H1 (cell line): ENCODE measurements at regions not wholly inside any gene's neighbourhood (a gene's known extent, or its start where the extent isn't known, plus 50 kb on each side); places are given as distances from the start of the nearest gene placed in this dataset.

Experiments
- CTCF ChIA-PET: fragments of 300-600 bp; sonication (Branson Sonifier 250); formaldehyde crosslinking; loops from one replicate; lab custom pipeline; 2021; ENCODE audit not compliant: partially characterized antibody; lab: Charles Lee
- POLR2A ChIA-PET: fragments of 300-600 bp; sonication (Branson Sonifier 250); formaldehyde crosslinking; loops from one replicate; lab custom pipeline; 2021; ENCODE audit warnings: inconsistent platforms; ENCODE audit not compliant: partially characterized antibody; lab: Charles Lee
- DNase-seq, 2 experiments: peaks; one replicate each; pipeline versions ENCODE4 v3.0.0 to v3.0.0-alpha.2; 2010 to 2022; ENCODE audit warnings: low spot score in 2 of 2, low read depth in 1 of 2, mixed read lengths in 1 of 2
- FAIRE-seq: peaks from 2 replicates; lab custom pipeline; 2011; peaks lifted over from hg19 to GRCh38; lab: Jason Lieb, UNC
- H2AFZ ChIP-seq: 2 replicates; pipeline ENCODE4 v1.8.1; 2012; ENCODE audit warnings: low read length, inconsistent platforms
- H2AK5ac ChIP-seq: 2 replicates; pipeline ENCODE4 v1.6.1; 2013; ENCODE audit warnings: low read depth, low read length
- H2BK120ac ChIP-seq: replicated peaks from 2 replicates; pipeline ENCODE3; 2013; ENCODE audit warnings: low read depth, low read length, inconsistent platforms
- H2BK12ac ChIP-seq: 2 replicates; pipeline ENCODE4 v1.6.1; 2013; ENCODE audit warnings: low read depth, low read length
- H2BK15ac ChIP-seq: 2 replicates; pipeline ENCODE4 v1.6.1; 2013; ENCODE audit warnings: low read length
- H2BK20ac ChIP-seq: 2 replicates; pipeline ENCODE4 v1.6.1; 2013; ENCODE audit warnings: low read length
- H2BK5ac ChIP-seq: 2 replicates; pipeline ENCODE4 v1.6.1; 2013; ENCODE audit warnings: low read depth, low read length
- H3K14ac ChIP-seq: 2 replicates; pipeline ENCODE4 v1.6.1; 2013; ENCODE audit warnings: inconsistent platforms; ENCODE audit not compliant: insufficient read length
- H3K18ac ChIP-seq: 2 replicates; pipeline ENCODE4 v1.6.1; 2013; ENCODE audit warnings: low read length; ENCODE audit errors: extremely low read depth
- H3K23ac ChIP-seq: 2 replicates; pipeline ENCODE4 v1.6.1; 2013; ENCODE audit warnings: inconsistent platforms; ENCODE audit not compliant: insufficient read length
- H3K23me2 ChIP-seq: 2 replicates; pipeline ENCODE4 v1.6.1; 2013; ENCODE audit warnings: low read depth, low read length
- H3K27ac ChIP-seq: 2 replicates; pipeline ENCODE4 v1.6.1; 2011; ENCODE audit warnings: low read depth, low read length, inconsistent platforms
- H3K27me3 ChIP-seq, 4 experiments: replicated peaks in 1 of 4; 1 replicate in 1 of 4; 2 replicates in 3 of 4; pipeline versions ENCODE4 v1.6.1 to v1.8.1; 2011 to 2013; ENCODE audit warnings: low read length in 3 of 4, mild to moderate bottlenecking in 3 of 4, inconsistent platforms in 2 of 4, mixed read lengths in 2 of 4, moderate library complexity in 1 of 4; ENCODE audit not compliant: control insufficient read depth in 3 of 4, insufficient read depth in 3 of 4; ENCODE audit errors: extremely low read depth in 1 of 4
- H3K36me3 ChIP-seq, 4 experiments: 2 replicates each; pipeline versions ENCODE4 v1.6.1 to v1.8.1; 2011 to 2013; ENCODE audit warnings: mild to moderate bottlenecking in 4 of 4, low read length in 3 of 4, moderate library complexity in 2 of 4, control low read depth in 1 of 4, inconsistent platforms in 1 of 4; ENCODE audit not compliant: insufficient read depth in 4 of 4, control insufficient read depth in 2 of 4
- H3K4ac ChIP-seq: replicated peaks from 2 replicates; pipeline ENCODE3; 2013; ENCODE audit warnings: low read length, low read depth, mixed read lengths, inconsistent platforms; ENCODE audit not compliant: insufficient read length
- H3K4me1 ChIP-seq, 4 experiments: replicated peaks in 1 of 4; 1 replicate in 1 of 4; 2 replicates in 3 of 4; pipeline versions ENCODE4 v1.6.1 to v1.8.1; 2011 to 2013; ENCODE audit warnings: low read length in 3 of 4, inconsistent platforms in 2 of 4, mixed read lengths in 1 of 4; ENCODE audit not compliant: insufficient read depth in 4 of 4, control insufficient read depth in 3 of 4
- H3K4me2 ChIP-seq, 2 experiments: 2 replicates each; pipeline versions ENCODE4 v1.6.1 to v1.8.1; 2011 to 2013; ENCODE audit warnings: low read depth in 2 of 2, low read length in 2 of 2, control low read depth in 1 of 2, inconsistent platforms in 1 of 2, mild to moderate bottlenecking in 1 of 2; ENCODE audit not compliant: insufficient read depth in 1 of 2
- H3K4me3 ChIP-seq, 4 experiments: fragments of 200-600, 300-600 bp in 1 of 4; sonication (generic), shearing (Covaris generic), sonication (Bioruptor Twin) in 1 of 4; 2 replicates each; pipeline versions ENCODE4 v1.5.1 to v1.8.1; 2011 to 2016; ENCODE audit warnings: low read length in 4 of 4, low read depth in 3 of 4, control low read depth in 2 of 4, inconsistent platforms in 2 of 4, mild to moderate bottlenecking in 2 of 4, mixed read lengths in 1 of 4, moderate library complexity in 1 of 4; ENCODE audit not compliant: insufficient read depth in 2 of 4; ENCODE audit errors: extremely low read depth in 1 of 4
- H3K56ac ChIP-seq: replicated peaks from 2 replicates; pipeline ENCODE3; 2013; ENCODE audit warnings: low read depth, mild to moderate bottlenecking, mixed read lengths, low read length, inconsistent platforms; ENCODE audit not compliant: insufficient read length
- H3K79me1 ChIP-seq: 2 replicates; pipeline ENCODE4 v1.6.1; 2013; ENCODE audit warnings: low read depth, low read length, control low read depth
- H3K79me2 ChIP-seq, 2 experiments: 2 replicates each; pipeline versions ENCODE4 v1.6.1 to v1.8.1; 2012 to 2013; ENCODE audit warnings: low read length in 2 of 2, mild to moderate bottlenecking in 2 of 2, inconsistent platforms in 1 of 2; ENCODE audit not compliant: insufficient read depth in 2 of 2, control insufficient read depth in 1 of 2
- H3K9ac ChIP-seq, 4 experiments: replicated peaks in 1 of 4; 1 replicate in 1 of 4; 2 replicates in 3 of 4; pipeline versions ENCODE4 v1.6.1 to v1.8.1; 2011 to 2013; ENCODE audit warnings: low read depth in 3 of 4, low read length in 3 of 4, control low read depth in 2 of 4, mild to moderate bottlenecking in 2 of 4, moderate library complexity in 2 of 4, inconsistent platforms in 1 of 4; ENCODE audit errors: extremely low read depth in 1 of 4
- H3K9me3 ChIP-seq, 2 experiments: 2 replicates each; pipeline versions ENCODE4 v1.6.1 to v1.8.1; 2012 to 2013; ENCODE audit warnings: mild to moderate bottlenecking in 2 of 2, moderate library complexity in 2 of 2, control low read depth in 1 of 2, inconsistent platforms in 1 of 2, low read depth in 1 of 2, low read length in 1 of 2, mixed read lengths in 1 of 2; ENCODE audit not compliant: insufficient read depth in 2 of 2
- H4K20me1 ChIP-seq, 2 experiments: replicated peaks in 1 of 2; 2 replicates each; pipeline versions ENCODE3 to v1.8.1; 2011 to 2013; ENCODE audit warnings: inconsistent platforms in 2 of 2, low read length in 2 of 2, mild to moderate bottlenecking in 1 of 2; ENCODE audit not compliant: insufficient read depth in 2 of 2, control insufficient read depth in 1 of 2
- H4K5ac ChIP-seq: 2 replicates; pipeline ENCODE4 v1.6.1; 2013; ENCODE audit warnings: low read length, low read depth, mixed read lengths, inconsistent platforms; ENCODE audit not compliant: insufficient read length
- H4K8ac ChIP-seq: 2 replicates; pipeline ENCODE4 v1.8.0; 2013; ENCODE audit warnings: mild to moderate bottlenecking, moderate library complexity, low read length, inconsistent platforms; ENCODE audit not compliant: insufficient read depth; ENCODE audit errors: extremely low read depth
- H4K91ac ChIP-seq: replicated peaks from 2 replicates; pipeline ENCODE3; 2013; ENCODE audit warnings: low read length, mixed read lengths, inconsistent platforms; ENCODE audit not compliant: insufficient read length
- EZH2 ChIP-seq: fragments of 200-600 bp; sonication (generic); IDR thresholded peaks from 2 replicates; pipeline ENCODE4 v1.7.1; 2012; ENCODE audit warnings: low read depth, mild to moderate bottlenecking, moderate library complexity, low read length, inconsistent platforms; ENCODE audit not compliant: severe bottlenecking
- KDM1A ChIP-seq: fragments of 200-600, 300-600 bp; sonication (generic); IDR thresholded peaks from 2 replicates; pipeline ENCODE4 v1.7.1; 2016; ENCODE audit warnings: mild to moderate bottlenecking, low read length, borderline replicate concordance
- WGBS, 2 experiments: shearing (Covaris generic) in 1 of 2; methylation state at CpG; one replicate each; pipeline versions ENCODE4 v1.1.6 to v1.1.7; 2013 to 2015; ENCODE audit warnings: low lambda C conversion rate in 2 of 2, mixed read lengths in 2 of 2, inconsistent platforms in 1 of 2, low coverage in 1 of 2, missing lambda C conversion rate in 1 of 2; ENCODE audit not compliant: insufficient replicate concordance in 2 of 2, insufficient coverage in 1 of 2, insufficient read length in 1 of 2; ENCODE audit errors: extremely low coverage in 1 of 2, missing lambda C conversion rate in 1 of 2; 5-methylcytosine and 5-hydroxymethylcytosine counted together

DNA sequence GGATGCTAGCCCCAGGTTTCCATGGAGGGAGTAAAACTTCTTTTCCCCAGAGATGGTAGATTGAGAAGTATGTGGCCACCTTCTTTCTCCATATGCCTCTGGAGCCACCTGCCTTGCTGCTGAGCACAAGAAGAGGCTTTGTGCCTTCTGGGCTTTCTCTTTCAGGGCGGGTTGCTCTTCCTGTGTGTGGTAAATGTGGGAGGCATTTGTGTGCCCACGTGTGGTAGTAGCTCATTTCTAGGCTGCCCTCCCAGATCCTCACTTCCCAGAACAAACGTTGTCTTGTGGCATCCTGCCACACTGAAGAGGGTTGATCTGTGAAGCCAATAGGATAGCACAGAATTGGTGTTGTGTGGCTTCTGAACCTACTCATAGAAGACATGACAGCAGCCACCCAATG, 342.0 kb upstream of the PODXL start:
- no peak overlapping the region for H3K14ac ChIP-seq
- no peak for TF ChIP-seq EZH2
- no peak for TF ChIP-seq KDM1A
- H3K18ac ChIP-seq = no peak overlapping the region
- peaks cover 5 to 16% (median 11%) of the 10 kb centered on the region in 4 experiments for H3K4me1 ChIP-seq
- H2BK120ac ChIP-seq = no peak overlapping the region
- H3K56ac ChIP-seq = no peak overlapping the region
- no peak overlapping the region for H2BK12ac ChIP-seq
- POLR2A ChIA-PET = no interaction called here
- H3K23me2 ChIP-seq = no peaks in the 10 kb centered on the region
- no peak overlapping the region for H3K4me3 ChIP-seq
- H3K4me2 ChIP-seq = no peak overlapping the region
- H3K36me3 ChIP-seq = no peaks in the 10 kb centered on the region
- H3K23ac ChIP-seq = no peak overlapping the region
- CTCF ChIA-PET = interaction anchor here (1.4 to 2.4 kb wide), 4 partner anchors 9 to 207 kb away, joined by 4 to 20 read pairs (median 6); no protein-coding TSS in a partner anchor
- no peaks in the 10 kb centered on the region for H3K9me3 ChIP-seq
- 90% methylated on average over 3 of the region's 3 CpGs; no CpG with 5 or more reads in 1 of the 2 experiments for WGBS, 2 experiments
- no peaks in the 10 kb centered on the region for H3K79me1 ChIP-seq
- H2AFZ ChIP-seq = no peak overlapping the region
- FAIRE-seq (no peak), DNase-seq (no peak)
- H4K5ac ChIP-seq = no peak overlapping the region
- H4K8ac ChIP-seq = no peak overlapping the region
- no peak overlapping the region for H3K9ac ChIP-seq
- H2BK20ac ChIP-seq = peak overlapping the region; percentile 26; the same call in 1 of the 2 replicates
- H2AK5ac ChIP-seq = no peak overlapping the region
- no peaks in the 10 kb centered on the region for H4K20me1 ChIP-seq
- H3K4ac ChIP-seq = no peak overlapping the region
- H3K27me3 ChIP-seq = peaks cover 0 to 7% (median 4%) of the 10 kb centered on the region in 4 experiments; a peak in 3 of 7 replicates
- H4K91ac ChIP-seq = no peak overlapping the region
- H2BK15ac ChIP-seq = no peak overlapping the region
- no peak overlapping the region for H2BK5ac ChIP-seq
- H3K79me2 ChIP-seq = 0 out of 4 replicates have a peak, but pooled peaks cover 0 to 3% of the 10 kb centered on the region in 2 experiments
- H3K27ac ChIP-seq = no peak overlapping the region
